Stimulated activated naive CD4-positive, alpha-beta T cell (primary cell): ENCODE measurements at regions not wholly inside any gene's neighbourhood (a gene's known extent, or its start where the extent isn't known, plus 50 kb on each side); places are given as distances from the start of the nearest gene placed in this dataset.
"Not testable (repeated sequence)": the region's sequence is repeated elsewhere in the genome, so short reads cannot be mapped to it uniquely, and the experiment has no call there.

ENCODE experiments used
- DNase-seq, 6 experiments: peaks; one replicate each; lab custom pipeline; 2025; lab: John Stamatoyannopoulos, UW

- DNase-seq: no peak
These were observed 1338.7 kb downstream of the REEP3 start for GRCh38 chr10:64859911-64860310.

- DNase-seq: no peak
These were observed 1342.6 kb downstream of the REEP3 start for GRCh38 chr10:64863836-64864235.

DNA sequence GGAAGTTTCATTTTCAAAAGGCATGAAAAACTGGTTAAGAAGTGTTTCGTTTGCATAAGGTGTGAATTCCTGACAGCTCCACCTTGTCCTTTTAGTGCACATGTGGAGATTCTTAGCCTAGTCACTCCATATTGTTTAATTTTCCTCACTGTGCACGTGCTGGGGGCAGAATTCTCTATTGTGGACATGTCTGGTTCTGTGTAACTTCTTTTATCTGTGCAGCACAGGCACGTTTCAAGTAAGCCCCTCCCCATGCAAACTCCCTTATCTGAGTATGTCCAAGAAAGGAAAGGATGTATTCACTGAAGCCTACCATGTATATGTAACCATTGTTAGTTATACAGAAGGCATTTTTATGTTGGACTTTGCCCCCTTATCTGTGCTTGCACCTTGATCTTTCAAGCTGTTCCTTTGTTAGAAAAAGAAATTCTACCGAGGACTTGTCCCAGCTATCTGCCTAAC is 1346.3 kb downstream of the REEP3 start:
- no peak for DNase-seq

- no peak for DNase-seq
These were observed 1351.9 kb downstream of the REEP3 start for GRCh38 chr10:64873088-64873487.

DNA sequence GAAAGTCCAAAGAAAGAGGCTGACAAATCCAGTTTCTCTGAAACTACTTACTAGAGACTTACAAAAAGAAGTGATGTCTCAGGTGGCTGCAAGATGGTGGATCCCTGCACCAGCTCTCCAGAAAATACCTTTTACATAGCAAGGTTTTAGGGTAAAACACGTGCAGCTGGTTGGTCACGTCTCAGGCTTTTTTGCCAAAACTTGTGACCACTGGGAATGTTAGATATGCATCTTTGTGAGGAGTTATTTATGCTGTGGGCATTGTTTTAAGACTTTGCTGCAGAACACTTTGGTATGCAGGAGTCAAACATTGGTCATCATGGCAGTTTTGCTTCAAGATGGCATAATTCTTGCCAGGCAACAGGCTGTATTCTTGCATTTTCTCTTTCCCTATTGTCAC is 1352.8 kb downstream of the REEP3 start:
- no peak for DNase-seq

- DNase-seq: no peak
These were observed 1359.3 kb downstream of the REEP3 start for GRCh38 chr10:64880546-64880945.

DNA sequence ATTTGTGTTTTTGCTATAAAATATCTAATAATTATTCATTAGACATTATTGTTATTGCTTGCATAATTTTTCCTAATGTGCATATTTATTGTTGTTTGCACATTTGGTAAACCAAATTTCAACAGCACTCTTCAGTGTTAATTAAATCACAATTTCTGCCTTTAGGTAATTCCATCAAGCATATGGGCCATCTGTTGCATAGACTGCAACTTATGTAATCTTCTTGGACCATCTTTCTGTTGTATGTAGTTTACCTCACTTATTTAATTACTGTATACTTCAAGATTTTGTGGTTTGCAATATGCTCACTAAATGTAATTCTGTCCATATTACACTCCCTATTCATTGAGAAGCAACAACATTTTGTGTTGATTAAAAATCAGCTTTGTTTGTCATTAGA is 1360.1 kb downstream of the REEP3 start:
- DNase-seq: no peak

- no peak for DNase-seq
These were observed 1375.4 kb downstream of the REEP3 start for GRCh38 chr10:64896582-64896981.

- DNase-seq: not testable (repeated sequence)
These were observed 1385.1 kb downstream of the REEP3 start for GRCh38 chr10:64906311-64906710.

GRCh38 chr10:64924306-64924705 is 1403.1 kb downstream of the REEP3 start:
- not testable (repeated sequence) for DNase-seq

DNA sequence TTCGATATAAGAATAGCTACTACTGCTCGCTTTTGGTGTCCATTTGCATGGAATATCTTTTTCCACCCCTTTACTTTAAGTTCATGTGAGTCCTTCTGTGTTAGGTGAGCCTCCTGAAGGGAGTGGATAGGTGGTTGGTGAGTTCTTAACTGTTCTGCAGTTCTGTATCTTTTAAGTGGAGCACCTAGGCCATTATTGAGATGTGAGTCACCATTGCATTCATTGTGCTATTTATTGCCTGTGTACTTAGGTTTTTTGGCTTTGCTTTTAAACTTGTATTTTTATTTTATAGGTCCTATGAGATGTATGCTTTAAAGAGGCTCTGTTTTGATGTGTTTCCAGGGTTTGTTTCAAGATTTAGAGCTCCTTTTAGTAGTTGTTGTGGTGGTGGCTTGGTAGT is 1430.8 kb downstream of the REEP3 start:
- DNase-seq: no peak

- DNase-seq: no peak
These were observed 1435.2 kb downstream of the REEP3 start for GRCh38 chr10:64956441-64956840.

- no peak for DNase-seq
These were observed 1437.9 kb downstream of the REEP3 start for GRCh38 chr10:64959116-64959515.

DNA sequence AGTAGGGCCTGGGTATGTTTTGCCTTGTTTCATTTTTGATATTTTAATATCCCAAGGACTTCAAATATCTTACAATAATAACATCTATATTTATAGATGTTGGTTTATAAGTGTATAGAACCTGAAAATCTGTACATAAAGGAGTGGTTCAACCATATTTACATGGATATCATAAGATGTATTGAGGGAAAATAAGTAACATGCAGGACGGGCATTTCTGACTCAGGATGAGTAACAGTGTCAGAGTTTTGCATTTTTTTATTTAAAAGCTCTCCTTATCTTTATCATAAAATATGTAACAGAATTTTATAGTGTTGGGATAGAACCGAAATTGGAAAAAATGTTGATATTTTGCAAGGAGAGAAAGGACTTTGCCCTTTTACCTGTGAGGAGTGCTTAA is 1438.7 kb downstream of the REEP3 start:
- no peak for DNase-seq

GRCh38 chr10:64973391-64973790 is 1452.2 kb downstream of the REEP3 start:
- DNase-seq: no peak

DNA sequence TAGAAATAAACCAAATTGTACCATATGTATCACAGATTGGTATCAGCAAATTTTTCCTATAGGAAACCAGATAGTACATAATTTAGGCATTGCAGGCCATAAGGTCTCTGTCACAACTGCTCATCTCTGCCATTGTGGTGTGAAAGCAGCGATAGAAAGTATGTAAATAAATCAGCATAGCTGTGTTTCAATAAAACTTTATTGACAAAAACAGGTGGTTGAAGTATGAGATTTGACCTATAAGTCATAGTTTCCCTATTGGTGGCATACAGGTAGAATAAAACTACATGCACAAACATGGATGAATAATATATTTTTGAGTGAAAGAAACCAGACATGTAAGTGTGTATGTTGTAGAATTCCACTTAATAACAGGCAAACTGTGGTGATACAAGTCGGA is 1454.9 kb downstream of the REEP3 start:
- no peak for DNase-seq

DNA sequence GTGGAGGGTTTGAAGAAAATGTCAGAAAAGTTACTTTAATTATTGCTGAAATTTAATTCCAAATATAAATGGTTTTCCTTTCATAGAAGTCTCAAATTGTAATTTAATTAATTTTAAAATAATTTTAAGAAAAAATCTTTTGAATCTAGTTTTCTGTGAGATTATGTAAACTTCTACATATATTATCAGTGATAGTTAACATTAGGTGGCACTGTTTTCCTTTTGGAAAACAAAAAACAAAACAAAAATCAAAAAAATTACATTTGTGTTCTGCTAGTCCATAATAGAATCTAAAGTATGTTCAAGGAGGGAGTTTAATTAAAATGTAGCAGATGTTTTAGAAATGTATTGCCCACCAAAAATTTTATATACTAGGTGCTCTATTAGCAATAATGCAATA is 1456.7 kb downstream of the REEP3 start:
- no peak for DNase-seq

GRCh38 chr10:64996886-64997285 is 1475.7 kb downstream of the REEP3 start:
- DNase-seq: no peak

DNA sequence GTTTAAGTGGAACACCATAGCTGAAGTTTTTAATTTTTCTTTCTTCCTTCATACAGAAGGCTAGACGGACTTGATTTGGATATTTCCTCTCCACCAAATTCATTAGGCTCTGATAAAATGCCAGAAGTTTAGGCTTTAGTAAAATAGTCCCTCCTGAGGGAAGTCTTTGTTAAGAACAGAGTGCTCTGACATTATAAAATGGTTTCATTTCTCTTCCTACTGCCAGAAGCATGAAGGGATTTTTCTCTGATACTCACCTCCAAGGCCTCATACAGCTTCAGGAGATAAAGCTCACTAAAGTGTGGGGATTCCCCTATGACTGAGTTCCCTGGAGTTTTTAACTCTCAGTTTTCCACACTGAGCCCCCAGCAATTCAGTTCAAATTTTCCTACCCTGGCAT is 1489.6 kb downstream of the REEP3 start:
- DNase-seq: no peak

DNA sequence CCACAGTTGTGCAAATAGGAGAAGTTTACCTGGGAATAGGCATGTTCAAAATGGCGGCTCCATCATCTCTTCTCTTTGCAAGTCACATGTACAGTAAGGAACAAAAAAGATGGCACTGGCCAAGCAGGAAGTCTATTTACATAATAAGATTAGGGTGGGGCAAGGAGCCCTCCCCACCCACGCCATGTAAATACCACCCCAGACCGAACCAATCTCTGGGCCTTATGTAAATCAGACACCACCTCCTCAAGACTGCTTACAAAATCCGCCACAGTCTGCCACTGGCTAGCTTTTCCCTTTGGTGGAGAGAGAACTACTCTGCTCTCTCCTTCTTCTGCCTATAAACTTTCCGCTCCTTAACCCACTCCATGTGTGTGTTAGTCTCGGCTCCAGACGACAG is 1496.3 kb downstream of the REEP3 start:
- no peak for DNase-seq

DNA sequence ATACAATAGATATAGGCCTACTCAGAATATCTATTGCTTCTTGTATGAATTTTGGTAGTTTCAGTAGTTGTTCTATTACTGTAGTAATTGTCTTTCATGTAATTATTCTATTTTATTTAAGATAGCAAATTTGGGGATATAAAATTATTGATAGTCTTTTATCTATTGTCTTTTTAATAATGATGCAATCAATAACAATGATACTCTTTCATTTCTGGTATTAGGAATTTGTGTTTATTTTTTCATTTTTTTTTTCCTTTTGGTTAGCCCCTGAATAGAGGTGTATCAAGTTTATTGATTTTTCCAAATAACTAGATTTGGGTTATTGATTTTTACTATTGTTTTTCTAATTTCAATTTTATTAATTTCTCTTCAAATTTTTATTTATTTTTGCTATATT is 1503.7 kb downstream of the REEP3 start:
- DNase-seq: no peak

GRCh38 chr10:65030263-65030662 is 1509.1 kb downstream of the REEP3 start:
- DNase-seq: no peak

DNA sequence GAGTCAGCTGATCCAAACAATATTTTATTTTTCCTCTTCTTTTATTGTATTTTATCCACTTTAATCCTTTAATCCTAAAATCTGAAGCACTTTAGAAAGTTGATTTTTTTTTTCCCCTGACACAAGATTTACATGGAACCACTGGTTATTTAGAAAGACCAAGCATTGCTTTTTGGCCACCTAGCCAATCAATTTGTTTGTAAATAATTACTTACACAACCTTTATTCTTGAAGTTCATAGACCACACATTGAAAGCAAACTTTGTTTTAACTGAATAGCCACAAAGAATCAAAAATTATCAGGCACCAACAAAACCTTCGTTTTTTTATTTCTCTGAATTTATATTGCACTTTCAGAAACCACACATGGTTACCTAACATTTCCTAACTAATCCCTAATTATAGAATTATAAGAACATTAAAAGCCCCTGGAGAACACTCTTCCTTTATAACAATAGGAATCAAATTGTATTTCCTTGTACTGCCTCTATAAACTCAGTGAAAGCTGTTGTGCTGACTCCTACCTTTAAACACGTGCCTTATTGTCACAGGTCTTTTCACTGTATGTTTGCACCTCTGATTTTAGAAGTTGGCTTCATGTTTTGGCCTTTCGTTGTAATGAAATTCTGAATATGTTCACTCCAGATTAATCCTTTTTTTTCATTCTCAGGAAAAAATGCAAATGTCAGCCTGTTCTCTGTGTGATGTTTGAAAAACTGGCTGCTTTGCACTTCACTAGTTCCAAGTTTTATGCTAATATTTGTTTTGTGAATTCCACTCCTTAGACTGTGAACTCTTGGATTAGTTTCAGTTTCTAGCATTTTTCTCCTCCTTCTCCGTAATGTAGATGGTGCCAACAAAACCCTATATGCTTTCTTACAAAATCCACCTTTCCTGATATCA is 1511.9 kb downstream of the REEP3 start:
- DNase-seq: no peak

GRCh38 chr10:65033957-65034356 is 1512.8 kb downstream of the REEP3 start:
- DNase-seq: no peak
